GOT3 (cell line): ENCODE measurements at regions not wholly inside any gene's neighbourhood (a gene's known extent, or its start where the extent isn't known, plus 50 kb on each side); places are given as distances from the start of the nearest gene placed in this dataset.

Experiments used
- DNase-seq: peaks from one replicate; lab custom pipeline; 2025; ENCODE audit warnings: mixed read lengths; lab: John Stamatoyannopoulos, UW

DNA sequence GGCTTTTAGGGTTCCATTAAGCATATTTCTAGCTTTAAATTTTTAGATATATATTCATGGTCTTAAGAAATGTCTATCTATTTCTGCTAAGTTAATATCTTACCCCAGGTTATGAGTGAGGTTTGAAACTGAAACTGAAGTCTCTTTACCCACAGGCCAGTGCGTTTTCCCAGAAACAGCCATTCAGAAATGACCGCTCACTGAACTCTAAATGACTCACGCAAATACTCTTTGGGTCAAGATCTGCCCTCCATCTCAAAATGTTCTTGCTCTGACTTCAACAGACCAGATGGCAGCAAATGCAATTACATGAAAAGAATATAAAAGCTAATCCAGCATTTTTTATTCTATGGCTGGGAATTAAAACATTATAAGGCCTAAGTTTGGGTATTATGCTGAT lies 315.2 kb downstream of the TDRD15 start:
- no peak for DNase-seq

DNA sequence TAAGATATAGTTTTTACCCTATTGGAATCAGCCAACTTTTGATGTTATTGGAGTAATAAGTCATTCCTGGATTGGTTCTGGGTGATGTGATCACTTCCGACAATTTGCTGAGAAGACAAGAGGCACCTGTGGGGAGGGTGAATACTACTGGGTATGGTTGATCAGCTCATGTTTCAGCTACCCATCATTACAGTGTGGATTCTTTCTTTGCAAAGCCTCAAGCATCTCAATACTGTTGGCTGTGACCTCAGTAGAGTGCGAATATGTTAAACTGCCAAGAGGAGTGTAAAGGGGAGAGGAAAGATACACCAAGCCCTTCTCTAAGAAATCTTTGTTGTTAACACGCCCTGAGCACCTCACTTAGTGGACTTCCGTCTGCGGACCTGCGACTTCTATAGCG lies 317.7 kb downstream of the TDRD15 start:
- DNase-seq, result no peak

DNA sequence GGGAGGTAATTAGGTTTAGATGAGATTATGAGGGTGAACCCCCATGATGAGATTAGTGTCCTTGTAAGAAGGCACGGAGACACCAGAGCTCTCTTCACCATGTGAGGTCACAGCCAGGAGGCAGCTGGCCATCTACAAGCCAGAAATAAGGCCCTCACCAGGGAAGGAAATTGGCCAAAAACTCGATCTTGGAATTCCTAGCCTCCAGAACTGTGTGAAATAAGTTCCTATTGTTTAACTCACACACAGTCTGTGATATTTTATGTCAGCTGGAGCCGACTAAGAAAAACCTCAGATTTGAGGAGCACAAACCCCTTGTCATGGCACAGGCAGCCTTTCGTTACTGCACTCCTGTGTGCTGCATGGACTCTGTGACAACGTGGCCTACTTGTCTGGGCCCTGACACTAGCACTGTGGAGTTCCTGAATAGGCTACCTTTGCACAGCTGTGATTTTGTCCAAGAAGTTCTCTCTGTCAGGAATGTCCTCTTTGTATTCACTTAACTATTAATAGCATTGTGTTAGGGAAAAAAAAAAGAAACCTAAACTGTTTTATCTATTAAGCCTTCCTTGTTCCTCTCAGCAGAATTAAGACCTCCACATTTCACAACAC lies 319.8 kb downstream of the TDRD15 start:
- no peak for DNase-seq

DNA sequence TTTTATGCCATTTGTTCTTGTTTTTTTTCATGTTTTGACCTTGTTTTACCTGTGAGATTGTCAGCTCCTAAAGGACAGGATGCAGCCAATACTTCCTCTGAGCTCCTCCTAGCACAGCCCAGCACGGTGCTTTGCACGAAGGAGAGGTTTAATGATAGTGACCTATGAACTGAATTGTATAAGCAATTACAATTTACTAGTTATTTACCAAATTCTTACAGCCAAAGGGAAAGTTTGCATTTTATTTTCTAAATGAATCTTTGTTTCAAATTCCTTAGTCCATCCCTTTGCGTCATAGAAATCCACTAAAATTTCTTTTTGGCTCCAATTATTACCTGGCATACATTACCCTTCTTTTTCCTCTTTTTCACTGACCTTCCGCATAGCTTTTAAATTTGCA lies 326.1 kb downstream of the TDRD15 start:
- DNase-seq, result no peak

DNA sequence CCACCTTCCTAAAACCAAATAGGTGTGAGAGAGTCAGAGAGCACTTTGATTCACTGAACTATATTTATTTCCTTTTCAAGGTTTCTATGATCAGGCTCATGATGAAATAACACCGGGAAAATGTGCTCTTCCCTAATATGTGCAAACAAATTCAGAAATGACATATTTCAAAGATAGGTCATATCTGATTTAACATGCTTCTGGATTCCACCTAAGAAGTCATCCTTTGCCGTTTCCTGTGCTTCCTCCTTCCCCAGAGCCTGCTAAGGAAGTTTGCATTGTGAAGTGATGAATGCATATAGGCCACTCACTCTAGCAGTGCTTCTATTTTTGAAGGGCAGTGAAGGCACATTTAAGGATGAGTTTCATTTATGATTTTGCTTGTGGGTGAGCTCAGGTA lies 327.6 kb downstream of the TDRD15 start:
- no peak for DNase-seq

DNA sequence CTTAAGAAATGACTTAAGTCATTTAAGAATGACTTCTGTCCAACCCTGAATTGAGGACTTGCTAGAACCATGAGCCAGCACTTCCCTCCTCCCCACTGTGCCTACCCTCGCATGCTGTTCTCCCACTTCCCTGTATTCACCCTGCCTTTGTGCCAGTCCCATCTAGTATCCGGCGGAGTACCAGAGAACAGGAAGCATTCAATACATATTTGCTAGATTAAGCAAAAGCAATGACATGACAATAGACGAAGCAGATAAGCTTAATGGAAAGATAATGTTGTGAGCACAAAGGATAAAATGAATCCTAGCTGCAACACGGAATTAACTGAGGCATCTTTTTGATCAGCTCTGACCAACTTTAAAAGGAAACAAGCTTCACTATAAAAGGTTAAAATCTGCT lies 328.5 kb downstream of the TDRD15 start:
- no peak for DNase-seq

DNA sequence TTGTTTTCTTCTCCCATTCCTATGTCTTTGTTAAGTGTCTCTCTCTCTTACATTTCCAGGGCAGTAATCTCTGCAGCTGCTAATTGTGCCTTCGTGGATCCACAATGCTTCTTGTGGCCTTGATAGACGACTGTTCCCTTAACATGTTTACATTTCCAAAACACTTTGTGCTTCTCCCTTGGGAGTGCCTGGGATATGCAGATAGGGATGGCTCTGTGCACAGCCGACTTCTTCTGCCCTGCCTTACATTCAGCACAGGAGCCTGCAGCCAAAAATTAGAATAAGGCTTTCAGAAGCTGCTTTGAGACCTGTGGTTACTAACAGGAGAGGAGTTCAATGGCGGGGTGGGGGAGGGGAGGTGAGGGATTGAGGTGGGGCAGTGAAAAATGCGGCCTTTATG lies 328.9 kb downstream of the TDRD15 start:
- DNase-seq, result no peak

DNA sequence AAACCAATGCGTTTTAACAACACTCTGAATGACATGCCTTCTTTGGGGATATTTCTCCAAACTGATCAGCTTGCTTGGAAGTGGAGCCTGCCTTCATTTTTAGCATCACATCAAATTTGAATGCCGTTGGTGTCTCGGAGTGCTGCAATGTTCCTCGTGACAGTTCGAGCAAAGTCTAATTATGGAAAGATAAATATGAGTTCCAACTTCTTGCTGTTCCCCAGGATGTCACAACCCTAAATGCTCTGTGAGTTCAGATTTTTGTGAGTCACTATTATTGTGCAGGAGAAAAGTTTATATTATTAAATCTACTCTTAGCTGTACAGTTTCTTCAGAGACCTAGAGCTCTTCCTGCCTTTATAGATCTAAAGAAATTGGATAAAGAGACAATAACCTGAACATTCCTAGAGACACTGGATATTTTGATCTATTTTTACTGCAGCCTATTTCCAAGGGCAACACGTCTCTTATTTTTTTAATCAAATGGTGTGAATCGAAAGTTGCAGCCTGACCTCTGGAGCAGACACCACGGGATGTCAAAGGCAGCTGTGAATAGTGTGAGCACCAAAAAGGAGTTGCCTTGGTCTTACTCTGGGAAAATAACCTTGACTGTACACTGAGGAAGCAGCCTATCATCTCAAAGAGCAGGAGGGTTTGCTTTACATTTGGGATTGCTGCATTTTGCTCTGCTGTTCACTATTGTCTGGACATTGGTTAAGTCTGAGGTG lies 330.1 kb downstream of the TDRD15 start:
- no peak for DNase-seq

DNA sequence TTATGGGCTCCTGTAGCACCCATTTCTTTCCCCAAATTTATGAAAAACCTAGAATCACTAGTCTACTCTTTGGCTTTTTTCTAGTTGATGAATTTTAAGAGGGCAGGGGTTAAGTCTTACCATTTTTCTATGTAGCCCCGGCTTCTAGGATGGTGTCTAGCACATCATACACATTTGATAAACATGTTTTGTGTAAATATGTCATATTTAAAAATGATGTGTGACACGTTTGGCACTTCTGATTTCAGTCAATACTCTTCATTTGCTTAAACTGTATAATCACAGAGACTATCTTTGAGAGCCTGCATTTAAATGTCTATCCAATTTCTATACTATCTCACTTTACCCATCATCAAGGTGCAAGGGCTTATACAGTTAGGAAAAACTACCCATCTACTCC lies 331.1 kb downstream of the TDRD15 start:
- DNase-seq, result no peak

DNA sequence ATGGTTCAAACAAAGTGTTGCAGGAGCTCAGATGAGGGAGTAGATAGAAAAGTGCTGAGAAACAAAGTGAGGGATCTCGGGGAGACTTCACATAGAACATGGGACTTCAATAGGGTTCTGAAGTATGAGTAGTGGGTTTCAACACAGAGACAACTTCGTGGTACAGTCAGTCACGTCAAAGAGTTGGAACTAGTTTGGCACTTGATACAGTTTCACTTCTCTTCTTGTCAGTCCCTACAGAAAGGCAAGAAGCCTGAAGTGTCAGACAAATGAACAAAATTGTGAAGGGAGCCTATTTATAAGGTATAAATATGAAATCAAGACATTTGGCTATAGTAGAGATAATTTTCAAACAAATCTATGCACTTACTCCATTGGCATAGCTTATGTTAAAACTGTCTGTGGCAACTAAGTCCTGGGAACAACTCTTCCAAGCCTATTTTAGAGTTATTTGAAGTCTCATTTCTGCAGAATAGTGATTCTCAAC lies 338.0 kb downstream of the TDRD15 start:
- no peak for DNase-seq

DNA sequence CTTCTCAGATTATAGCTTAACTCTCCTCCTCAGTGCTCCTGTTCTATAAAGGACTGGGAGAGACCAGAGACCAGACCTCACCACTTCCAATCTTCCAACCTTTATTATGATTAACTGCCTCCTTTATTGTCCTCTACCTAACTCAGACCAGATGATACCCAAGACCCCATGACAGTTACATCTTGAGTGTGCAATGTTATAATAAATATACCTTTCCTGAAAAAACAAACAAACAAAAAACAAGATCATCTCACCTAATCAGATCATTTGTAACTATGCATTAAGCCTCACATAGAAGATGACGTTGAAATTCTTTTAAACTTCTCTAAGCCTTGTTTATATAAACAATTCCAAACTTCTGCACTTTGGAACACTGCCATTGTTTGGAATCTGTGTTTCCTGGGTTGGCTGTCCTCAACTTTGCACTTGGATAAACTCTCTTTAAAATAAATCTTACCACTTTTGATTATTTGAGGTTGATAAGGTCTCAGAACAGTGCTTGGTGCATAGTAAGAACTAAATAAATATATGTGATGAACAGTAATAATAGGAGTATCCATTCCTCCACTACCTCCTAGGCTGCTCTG lies 342.7 kb downstream of the TDRD15 start:
- DNase-seq, result no peak

DNA sequence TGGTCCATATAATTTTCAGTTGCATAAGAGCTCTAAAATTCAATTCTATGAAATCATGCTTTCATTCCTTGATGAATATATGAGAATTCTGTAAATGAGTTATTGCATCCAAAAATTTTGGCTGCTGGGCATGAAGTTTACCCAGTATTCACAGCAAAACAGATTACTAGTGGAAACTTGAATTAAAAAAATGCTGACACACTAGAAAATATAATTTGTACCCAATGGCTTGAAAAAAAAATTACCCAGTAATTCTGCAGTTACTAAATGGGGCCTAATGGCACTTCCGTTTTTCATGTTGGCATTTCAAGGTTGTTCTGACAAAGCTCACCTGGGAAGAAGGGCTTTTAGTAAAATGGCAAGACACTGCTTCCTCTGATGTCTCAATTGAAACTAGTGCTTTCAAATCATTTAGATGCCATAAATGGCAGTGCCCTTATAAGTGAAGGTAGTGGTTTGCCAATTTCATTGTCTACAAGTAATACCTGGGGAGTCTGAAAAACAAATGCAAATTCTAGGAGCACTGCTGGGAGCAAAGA lies 343.6 kb downstream of the TDRD15 start:
- DNase-seq, result no peak

DNA sequence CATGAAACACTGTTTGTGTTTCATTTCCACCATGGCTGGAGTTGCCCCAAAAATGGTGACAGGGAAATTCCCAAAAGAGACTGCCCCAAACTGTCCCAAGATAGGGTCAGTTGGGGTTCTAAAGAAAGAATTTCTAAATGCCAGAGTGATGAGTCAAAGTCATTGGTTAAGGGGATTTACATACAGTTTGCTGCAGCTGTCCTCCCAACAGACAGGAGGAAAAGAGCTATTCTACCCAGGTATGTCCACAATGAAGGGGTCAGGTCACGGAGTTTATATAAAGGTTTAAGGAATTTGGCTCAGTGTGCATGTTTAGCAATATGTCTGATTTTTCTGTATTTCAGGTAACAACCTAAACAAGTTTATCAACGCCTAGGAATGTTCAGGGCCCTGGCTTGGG lies 344.1 kb downstream of the TDRD15 start:
- no peak for DNase-seq

DNA sequence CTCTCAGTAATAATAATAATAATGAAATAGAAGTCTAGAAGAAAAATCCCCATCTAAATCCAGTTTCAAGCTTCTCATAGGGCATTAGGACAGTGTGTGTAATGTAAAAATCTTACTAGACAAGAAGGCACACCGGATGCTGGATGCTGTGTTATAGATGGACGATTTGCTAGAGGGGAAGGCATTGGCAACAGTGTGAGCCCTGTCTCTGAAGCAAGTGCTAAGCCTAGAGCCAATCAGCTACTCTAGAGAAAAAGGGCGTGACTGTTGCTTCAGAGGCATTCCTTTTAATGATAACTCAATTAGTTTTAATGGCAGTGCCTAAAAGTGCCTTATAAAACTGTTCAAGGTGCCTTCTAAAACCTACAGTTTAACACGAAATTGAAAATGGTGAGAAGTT lies 344.9 kb downstream of the TDRD15 start:
- no peak for DNase-seq

DNA sequence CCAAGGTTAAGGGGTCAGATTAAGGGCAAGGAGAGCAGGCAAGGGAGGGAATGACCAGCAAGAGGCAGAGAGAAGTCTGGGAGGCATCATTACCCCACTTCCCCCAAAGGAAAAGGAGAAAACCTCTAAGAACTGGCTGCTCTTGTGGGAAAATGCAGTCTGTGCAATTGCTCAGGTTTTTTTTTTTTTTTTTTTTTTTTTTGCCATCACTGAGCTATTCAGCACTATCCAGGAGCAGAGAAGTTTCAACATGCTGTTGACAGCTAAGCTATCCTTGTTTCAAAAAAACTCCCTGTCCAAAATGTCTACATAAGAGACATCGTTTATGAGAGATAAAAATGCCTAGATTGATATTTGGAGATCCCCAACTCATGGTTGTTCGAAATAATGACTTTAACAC lies 345.4 kb downstream of the TDRD15 start:
- DNase-seq, result no peak

DNA sequence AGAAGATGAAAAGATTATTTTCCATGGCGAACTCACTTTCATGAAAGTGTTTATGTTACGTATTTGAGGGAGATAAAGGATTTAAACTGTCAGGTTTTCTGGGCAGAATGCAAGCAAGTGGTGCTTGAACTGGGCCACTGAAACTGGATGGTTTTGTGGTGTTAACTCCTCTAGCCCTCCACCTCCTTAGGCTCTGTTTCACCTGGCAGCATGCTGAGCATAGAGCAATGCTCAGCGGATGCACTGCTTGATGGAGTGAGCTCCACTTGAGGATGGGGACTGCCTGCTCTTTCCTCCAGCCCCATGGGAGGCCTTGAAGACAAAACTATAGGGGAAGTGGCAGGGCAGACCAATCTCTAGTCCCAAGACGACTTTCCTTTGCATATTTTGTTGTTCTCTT lies 345.8 kb downstream of the TDRD15 start:
- no peak for DNase-seq

DNA sequence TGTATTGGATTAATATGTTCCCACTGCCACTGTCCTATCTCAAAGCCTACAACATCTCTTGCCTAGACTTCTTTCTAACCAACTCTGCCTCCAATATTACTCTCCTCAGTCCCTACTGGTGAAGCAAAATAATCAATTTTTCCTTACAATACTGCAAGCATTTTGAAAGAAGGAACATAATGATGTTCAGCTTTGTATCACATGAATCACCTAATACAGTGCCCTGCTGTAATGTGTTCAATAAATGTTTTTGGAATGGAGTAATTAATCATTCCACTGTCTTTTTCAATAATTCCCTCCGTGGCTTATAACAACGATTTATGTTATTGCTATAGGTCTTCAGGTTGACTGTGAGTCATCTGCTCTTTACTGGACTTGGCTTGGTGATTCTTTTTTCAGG lies 356.4 kb downstream of the TDRD15 start:
- no peak for DNase-seq

DNA sequence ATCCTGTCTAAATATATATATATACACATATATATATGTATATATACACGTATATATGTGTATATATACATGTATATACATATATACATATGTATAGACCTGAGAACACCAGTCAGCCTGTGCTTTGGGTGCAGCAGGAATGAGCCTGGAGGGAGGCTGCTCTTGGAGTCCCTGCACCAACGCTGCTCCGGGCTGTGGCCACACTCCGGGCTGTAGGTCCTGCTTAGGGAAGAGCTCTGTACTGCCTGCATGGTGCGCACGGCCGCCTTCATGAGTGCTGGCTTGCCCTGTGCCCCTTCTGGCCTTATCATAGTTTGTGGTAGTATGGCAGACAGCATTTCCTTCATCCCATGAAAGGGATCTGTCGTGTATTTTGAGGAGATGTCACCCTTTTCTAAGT lies 360.9 kb downstream of the TDRD15 start:
- no peak for DNase-seq

DNA sequence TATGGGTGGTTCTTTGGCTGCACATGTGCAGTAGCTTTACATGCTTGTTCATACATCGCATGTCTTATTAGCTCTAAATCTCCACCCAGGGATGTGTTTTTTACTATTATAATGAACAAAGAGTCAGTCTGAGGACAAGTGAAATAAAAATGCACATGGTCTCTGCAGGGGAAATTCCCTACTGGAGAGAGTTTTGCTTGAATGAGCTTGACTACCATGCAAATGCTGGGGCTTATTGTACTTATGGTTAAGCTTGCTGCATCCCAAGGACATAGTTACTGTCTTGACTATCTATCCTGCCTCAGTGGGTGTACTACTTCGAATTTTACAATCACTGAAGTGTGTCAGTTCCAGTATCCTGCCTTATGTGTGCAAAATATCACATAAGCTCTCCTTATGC lies 362.7 kb downstream of the TDRD15 start:
- no peak for DNase-seq

DNA sequence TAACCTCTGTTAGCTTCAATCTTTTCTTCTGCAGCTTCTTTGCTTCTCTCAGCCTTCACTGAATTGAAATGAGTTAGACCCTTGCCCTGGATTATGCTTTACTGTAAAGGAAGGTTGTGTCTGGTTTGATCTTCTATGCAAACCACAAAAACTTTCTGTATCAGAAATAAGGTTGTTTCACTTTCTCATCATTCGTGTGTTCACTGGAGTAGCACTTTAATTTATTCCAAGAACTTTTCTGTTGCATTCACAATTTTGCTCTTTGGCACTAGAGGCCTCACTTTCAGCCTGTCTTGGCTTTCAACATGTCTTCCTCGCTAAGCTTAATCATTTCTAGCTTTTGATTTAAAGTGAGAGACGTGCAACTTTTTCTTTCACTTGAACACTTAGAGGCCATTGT lies 365.3 kb downstream of the TDRD15 start:
- no peak for DNase-seq

DNA sequence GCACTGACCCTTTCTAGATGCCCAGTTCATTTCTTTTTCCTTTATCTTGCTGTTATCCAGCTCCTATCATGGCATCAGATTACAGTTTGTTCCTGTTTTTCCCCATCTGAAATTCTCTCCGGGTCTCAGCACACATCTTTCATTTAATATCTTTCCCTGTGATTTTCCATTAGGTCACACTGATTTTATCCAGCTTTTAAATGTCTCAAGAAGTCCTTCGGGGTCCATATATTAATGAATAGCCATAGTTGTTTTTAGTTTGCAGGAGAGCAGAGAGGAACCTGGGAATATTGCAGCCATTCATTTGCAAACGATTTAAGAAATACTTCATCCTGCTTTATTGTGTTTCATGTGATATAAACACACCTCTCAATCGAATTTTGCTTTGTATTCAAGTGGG lies 374.2 kb downstream of the TDRD15 start:
- no peak for DNase-seq

DNA sequence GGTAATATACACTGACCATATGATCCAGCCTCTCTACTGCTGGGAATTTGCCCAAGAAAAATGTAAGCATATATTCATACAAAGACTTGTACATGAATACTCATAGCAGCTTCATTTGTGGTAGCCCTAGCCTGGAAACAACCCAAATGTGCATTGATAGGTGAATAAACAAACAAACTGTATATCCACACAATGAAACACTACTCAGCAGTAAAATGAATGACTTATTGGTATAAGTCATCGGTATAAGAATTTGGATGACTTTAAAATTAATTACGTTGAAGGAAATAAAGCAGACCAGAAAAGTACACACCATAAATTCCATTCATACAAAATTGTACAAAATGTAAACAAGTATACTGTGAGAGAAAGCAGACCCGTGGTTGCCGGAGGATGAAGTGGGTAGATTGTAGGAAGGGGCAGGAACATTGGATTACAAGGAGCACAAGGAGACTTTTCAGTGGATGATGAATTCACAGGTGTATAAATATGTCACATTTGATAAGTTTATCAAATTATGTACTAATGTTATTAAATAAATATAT lies 376.7 kb downstream of the TDRD15 start:
- no peak for DNase-seq
